CD8-positive, alpha-beta memory T cell (primary cell): ENCODE measurements at regions not wholly inside any gene's neighbourhood (a gene's known extent, or its start where the extent isn't known, plus 50 kb on each side); places are given as distances from the start of the nearest gene placed in this dataset.
"Not testable (repeated sequence)": the region's sequence is repeated elsewhere in the genome, so short reads cannot be mapped to it uniquely, and the experiment has no call there.

ENCODE experiments used
- CTCF ChIA-PET: fragments of 350-600 bp; sonication (Branson Sonifier 250); formaldehyde crosslinking; loops from one replicate; lab custom pipeline; 2021; ENCODE audit warnings: antibody characterized with exemption; lab: Charles Lee
- POLR2A ChIA-PET: fragments of 350-600 bp; sonication (Branson Sonifier 250); formaldehyde crosslinking; loops from one replicate; lab custom pipeline; 2021; ENCODE audit warnings: antibody characterized with exemption; lab: Charles Lee
- DNase-seq, 5 donors: peaks; one replicate each; pipeline versions ENCODE4 v3.0.0 to v3.0.0-alpha.2; 2020 to 2022; ENCODE audit warnings: mixed read lengths in 1 of 5
- H3K27ac ChIP-seq: one replicate; pipeline ENCODE4 v1.7.0; 2013; ENCODE audit warnings: low read depth, mild to moderate bottlenecking, low read length, moderate library complexity
- H3K27me3 ChIP-seq: 2 replicates; pipeline ENCODE4 v1.7.0; 2013; ENCODE audit warnings: low read length, mild to moderate bottlenecking; ENCODE audit not compliant: insufficient read depth, poor library complexity, severe bottlenecking
- H3K36me3 ChIP-seq: 2 replicates; pipeline ENCODE4 v1.7.0; 2013; ENCODE audit warnings: mild to moderate bottlenecking, low read length, moderate library complexity; ENCODE audit not compliant: insufficient read depth
- H3K4me1 ChIP-seq: 2 replicates; pipeline ENCODE4 v1.7.0; 2013; ENCODE audit warnings: mild to moderate bottlenecking, low read length, moderate library complexity; ENCODE audit not compliant: insufficient read depth
- H3K4me3 ChIP-seq: 2 replicates; pipeline ENCODE4 v1.7.0; 2013; ENCODE audit warnings: mild to moderate bottlenecking, low read length
- H3K9me3 ChIP-seq: 2 replicates; pipeline ENCODE4 v1.7.0; 2013; ENCODE audit warnings: mild to moderate bottlenecking, low read length
- H3K27ac Mint-ChIP-seq, 8 donors: one replicate each; pipeline ENCODE4 v1.8.0; 2020 to 2021; ENCODE audit warnings: mixed read lengths in 8 of 8, mild to moderate bottlenecking in 6 of 8, inconsistent platforms in 3 of 8, moderate library complexity in 3 of 8
- H3K27me3 Mint-ChIP-seq, 2 donors: one replicate each; pipeline ENCODE4 v1.8.0; 2020 to 2021; ENCODE audit warnings: mixed read lengths in 2 of 2, mild to moderate bottlenecking in 1 of 2, moderate library complexity in 1 of 2
- H3K36me3 Mint-ChIP-seq, 3 donors: one replicate each; pipeline ENCODE4 v1.8.0; 2020 to 2021; ENCODE audit warnings: mixed read lengths in 3 of 3, inconsistent platforms in 1 of 3, mild to moderate bottlenecking in 1 of 3
- H3K4me1 Mint-ChIP-seq, 3 donors: one replicate each; pipeline ENCODE4 v1.8.0; 2020 to 2021; ENCODE audit warnings: mixed read lengths in 3 of 3, inconsistent platforms in 1 of 3, mild to moderate bottlenecking in 1 of 3
- H3K4me3 Mint-ChIP-seq, 7 donors: one replicate each; pipeline ENCODE4 v1.8.0; 2020 to 2021; ENCODE audit warnings: mixed read lengths in 7 of 7, mild to moderate bottlenecking in 6 of 7, moderate library complexity in 4 of 7, inconsistent platforms in 2 of 7
- H3K9me3 Mint-ChIP-seq, 5 donors: one replicate each; pipeline ENCODE4 v1.8.0; 2020 to 2022; ENCODE audit warnings: mixed read lengths in 5 of 5, mild to moderate bottlenecking in 3 of 5, moderate library complexity in 2 of 5, inconsistent platforms in 1 of 5

GRCh38 chr16:29226782-29227181, 179.7 kb downstream of the NPIPB11 start:
- H3K27me3 ChIP-seq, result no peaks in the 10 kb centered on the region
- no peaks in the 10 kb centered on the region for H3K9me3 Mint-ChIP-seq
- H3K27me3 Mint-ChIP-seq, result no peaks in the 10 kb centered on the region
- no peak overlapping the region for H3K4me3 Mint-ChIP-seq
- no peak for DNase-seq
- peak overlapping the region in 2 of 8 donors; percentile 61 to 72 for H3K27ac Mint-ChIP-seq
- no peaks in the 10 kb centered on the region for H3K36me3 ChIP-seq
- no peak overlapping the region for H3K4me3 ChIP-seq
- ChIA-PET CTCF (no interaction called here), POLR2A (no interaction called here)
- peaks cover 0 to 7% (median 6%) of the 10 kb centered on the region in 3 donors for H3K36me3 Mint-ChIP-seq
- H3K4me1 ChIP-seq, result peaks cover 7% of the 10 kb centered on the region
- H3K9me3 ChIP-seq, result no peaks in the 10 kb centered on the region
- no peak overlapping the region for H3K27ac ChIP-seq
- H3K4me1 Mint-ChIP-seq, result peaks cover 12 to 24% (median 16%) of the 10 kb centered on the region in 3 donors

DNA sequence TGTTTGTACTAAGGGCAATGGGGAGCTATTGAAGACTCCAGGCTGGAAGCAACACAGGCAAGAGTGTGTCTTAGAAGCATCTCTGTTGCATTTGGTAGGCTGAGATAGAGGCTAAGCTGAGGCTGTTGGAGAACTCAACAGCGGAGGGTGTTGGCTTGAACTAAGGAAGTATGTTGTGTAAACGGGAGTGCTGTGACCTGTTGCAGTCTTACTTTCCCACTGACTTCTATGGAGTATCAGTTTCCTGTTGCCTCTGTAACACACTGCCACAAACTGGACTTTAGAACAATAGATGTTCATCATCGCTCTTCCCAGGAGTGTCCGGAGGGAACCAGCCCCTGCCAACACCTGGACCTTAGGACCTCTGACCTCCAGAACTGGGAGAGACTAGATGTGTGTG, 181.8 kb downstream of the NPIPB11 start:
- H3K9me3 ChIP-seq, H3K27me3 Mint-ChIP-seq, H3K4me3 Mint-ChIP-seq, H3K9me3 Mint-ChIP-seq, H3K4me3 ChIP-seq, H3K36me3 Mint-ChIP-seq, POLR2A ChIA-PET, H3K36me3 ChIP-seq, H3K27me3 ChIP-seq, H3K27ac Mint-ChIP-seq, H3K27ac ChIP-seq, CTCF ChIA-PET, H3K4me1 ChIP-seq, DNase-seq: not testable (repeated sequence)
- H3K4me1 Mint-ChIP-seq, result peaks cover 12 to 24% (median 18%) of the 10 kb centered on the region in 3 donors

DNA sequence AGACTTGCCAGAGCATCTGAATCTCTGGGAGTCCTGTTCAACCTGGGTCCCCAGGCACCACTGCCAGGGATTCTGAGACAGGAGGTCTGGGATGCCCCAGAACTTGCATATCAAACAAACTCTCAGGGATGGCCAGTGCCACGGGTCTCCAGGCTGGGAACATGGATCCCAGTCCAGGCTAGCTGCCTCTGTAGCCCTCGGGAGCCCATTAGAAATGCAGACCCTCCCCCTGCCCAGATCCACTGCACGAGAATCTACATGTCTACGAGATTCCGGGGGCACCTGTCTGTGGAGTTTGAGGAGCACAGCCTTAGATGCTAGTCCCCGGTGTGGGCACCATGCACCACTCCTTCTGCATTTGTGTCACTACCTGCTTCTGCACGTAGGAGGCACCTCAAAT, 183.9 kb downstream of the NPIPB11 start:
- DNase-seq, CTCF ChIA-PET, H3K27me3 ChIP-seq, H3K9me3 Mint-ChIP-seq, H3K4me3 ChIP-seq, H3K27ac ChIP-seq, POLR2A ChIA-PET, H3K4me1 ChIP-seq, H3K27ac Mint-ChIP-seq, H3K36me3 ChIP-seq, H3K27me3 Mint-ChIP-seq, H3K9me3 ChIP-seq: not testable (repeated sequence)
- Mint-ChIP-seq H3K4me1 (peaks cover 12 to 19% (median 17%) of the 10 kb centered on the region in 3 donors), H3K36me3 (peaks cover 12 to 18% (median 16%) of the 10 kb centered on the region in 3 donors), H3K4me3 (peak overlapping the region in 1 of 7 donors; percentile 27)

- CTCF ChIA-PET, DNase-seq, H3K4me3 ChIP-seq, H3K27ac ChIP-seq, H3K27me3 Mint-ChIP-seq, POLR2A ChIA-PET, H3K4me1 ChIP-seq, H3K9me3 Mint-ChIP-seq, H3K36me3 ChIP-seq, H3K9me3 ChIP-seq, H3K4me3 Mint-ChIP-seq, H3K27me3 ChIP-seq: not testable (repeated sequence)
- H3K4me1 Mint-ChIP-seq, result peaks cover 12 to 17% (median 15%) of the 10 kb centered on the region in 3 donors
- peak overlapping the region in 1 of 8 donors; percentile 90 for H3K27ac Mint-ChIP-seq
- H3K36me3 Mint-ChIP-seq, result peaks cover 12 to 21% (median 18%) of the 10 kb centered on the region in 3 donors
Measured at GRCh38 chr16:29222008-29222407, 184.5 kb downstream of the NPIPB11 start.

- DNase-seq, CTCF ChIA-PET, H3K27me3 Mint-ChIP-seq, POLR2A ChIA-PET, H3K4me3 Mint-ChIP-seq, H3K27ac ChIP-seq, H3K27ac Mint-ChIP-seq, H3K36me3 ChIP-seq, H3K9me3 Mint-ChIP-seq, H3K4me1 ChIP-seq, H3K27me3 ChIP-seq, H3K9me3 ChIP-seq, H3K4me3 ChIP-seq: not testable (repeated sequence)
- Mint-ChIP-seq H3K36me3 (peaks cover 12 to 24% (median 14%) of the 10 kb centered on the region in 3 donors), H3K4me1 (peaks cover 12 to 15% (median 15%) of the 10 kb centered on the region in 3 donors)
Measured at GRCh38 chr16:29221281-29221955, 185.1 kb downstream of the NPIPB11 start.

- peaks cover 11 to 24% (median 12%) of the 10 kb centered on the region in 3 donors for H3K36me3 Mint-ChIP-seq
Measured at GRCh38 chr16:29220647-29221191, 185.8 kb downstream of the NPIPB11 start.

DNA sequence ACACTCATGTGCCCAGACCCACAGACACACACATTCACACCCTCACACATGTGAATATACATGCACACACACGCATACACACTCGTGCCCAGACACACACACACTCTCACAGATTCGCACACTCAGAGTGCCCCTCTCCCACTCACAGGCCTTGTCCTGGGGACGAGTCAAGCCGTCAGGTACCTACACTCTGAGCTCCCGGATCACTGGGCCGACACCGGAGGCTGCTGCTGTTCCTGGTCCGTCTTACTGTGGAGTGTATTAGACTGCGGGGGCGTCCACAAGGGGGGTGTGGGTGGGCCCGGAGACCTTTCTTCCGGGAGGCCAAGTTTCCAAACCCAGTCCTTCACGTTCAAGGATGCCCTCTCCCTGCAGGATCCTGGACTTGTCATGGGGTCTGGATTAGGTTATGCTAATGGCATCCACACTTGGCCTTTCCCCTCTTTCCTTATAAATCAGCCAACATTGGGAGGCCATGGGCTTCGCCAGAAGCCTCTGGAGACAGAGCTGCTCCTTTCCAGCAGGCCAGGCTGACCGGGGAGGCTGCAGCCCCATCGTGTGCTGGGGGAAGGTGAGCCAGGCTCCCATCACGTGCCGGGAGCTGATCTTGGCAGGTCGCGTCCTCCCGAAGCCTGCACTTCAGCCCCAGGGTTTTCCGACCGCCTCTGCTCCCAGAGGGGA, 186.4 kb downstream of the NPIPB11 start:
- not testable (repeated sequence) for H3K27ac Mint-ChIP-seq

More at GRCh38 chr16:29220647-29221191, 185.8 kb downstream of the NPIPB11 start:
- H3K27ac ChIP-seq, H3K4me3 Mint-ChIP-seq, H3K27ac Mint-ChIP-seq, H3K36me3 ChIP-seq, H3K27me3 ChIP-seq, H3K4me3 ChIP-seq, H3K27me3 Mint-ChIP-seq, POLR2A ChIA-PET, H3K4me1 ChIP-seq, CTCF ChIA-PET, H3K9me3 Mint-ChIP-seq, H3K9me3 ChIP-seq, DNase-seq: not testable (repeated sequence)
- peaks cover 12 to 13% (median 12%) of the 10 kb centered on the region in 3 donors for H3K4me1 Mint-ChIP-seq

DNA sequence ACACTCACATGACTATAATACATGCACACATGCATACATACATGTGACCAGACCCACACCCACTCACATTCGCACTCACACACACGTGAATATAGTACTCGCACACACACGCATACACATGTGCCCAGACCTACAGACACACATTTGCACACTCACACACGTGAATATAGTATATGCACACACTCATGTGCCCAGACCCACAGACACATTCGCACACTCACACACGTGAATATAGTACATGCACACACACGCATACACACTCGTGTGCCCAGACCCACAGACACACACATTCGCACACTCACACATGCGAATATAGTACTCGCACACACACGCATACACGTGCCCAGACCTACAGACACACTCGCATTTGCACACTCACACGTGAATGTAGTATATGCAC, 186.9 kb downstream of the NPIPB11 start:
- H3K27me3 Mint-ChIP-seq, H3K27ac ChIP-seq, CTCF ChIA-PET, POLR2A ChIA-PET, H3K4me3 Mint-ChIP-seq, DNase-seq, H3K27ac Mint-ChIP-seq, H3K9me3 Mint-ChIP-seq, H3K27me3 ChIP-seq, H3K4me1 ChIP-seq, H3K9me3 ChIP-seq, H3K4me3 ChIP-seq, H3K36me3 ChIP-seq: not testable (repeated sequence)
- peaks cover 11 to 24% (median 14%) of the 10 kb centered on the region in 3 donors for H3K36me3 Mint-ChIP-seq
- H3K4me1 Mint-ChIP-seq, result peaks cover 12 to 13% (median 12%) of the 10 kb centered on the region in 3 donors

More for the DNA sequence above, 186.4 kb downstream of the NPIPB11 start:
- H3K27me3 Mint-ChIP-seq, CTCF ChIA-PET, H3K9me3 Mint-ChIP-seq, POLR2A ChIA-PET, H3K4me3 Mint-ChIP-seq, H3K36me3 ChIP-seq, H3K9me3 ChIP-seq, H3K4me1 ChIP-seq, DNase-seq, H3K27ac ChIP-seq, H3K4me3 ChIP-seq, H3K27me3 ChIP-seq: not testable (repeated sequence)
- Mint-ChIP-seq H3K4me1 (peaks cover 12 to 13% (median 12%) of the 10 kb centered on the region in 3 donors), H3K36me3 (peaks cover 11 to 24% (median 14%) of the 10 kb centered on the region in 3 donors)
